ENCODE measurements at regions not wholly inside any gene's neighbourhood (a gene's known extent, or its start where the extent isn't known, plus 50 kb on each side); places are given as distances from the start of the nearest gene placed in this dataset.

DNA sequence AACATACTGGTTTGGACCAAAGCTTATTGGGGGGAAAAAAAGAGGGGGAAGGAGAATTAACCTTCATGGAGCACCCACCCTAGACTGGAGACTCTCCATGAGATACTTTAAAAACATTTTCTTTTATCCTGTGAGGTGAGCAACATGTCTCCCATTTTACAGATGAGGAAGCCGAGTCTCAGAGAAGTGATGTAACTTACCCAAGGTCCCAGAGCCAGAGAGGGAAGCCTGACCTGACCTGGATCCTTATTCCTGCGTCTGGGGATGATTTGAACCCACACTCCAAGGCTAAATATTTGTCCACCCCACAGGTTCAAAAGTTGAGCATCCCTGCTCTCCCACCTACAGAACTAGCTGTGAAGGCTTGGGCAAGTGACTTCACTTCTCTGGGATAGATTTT is 137.9 kb upstream of the JUN start:
- TF ChIP-seq, protein P1, sequence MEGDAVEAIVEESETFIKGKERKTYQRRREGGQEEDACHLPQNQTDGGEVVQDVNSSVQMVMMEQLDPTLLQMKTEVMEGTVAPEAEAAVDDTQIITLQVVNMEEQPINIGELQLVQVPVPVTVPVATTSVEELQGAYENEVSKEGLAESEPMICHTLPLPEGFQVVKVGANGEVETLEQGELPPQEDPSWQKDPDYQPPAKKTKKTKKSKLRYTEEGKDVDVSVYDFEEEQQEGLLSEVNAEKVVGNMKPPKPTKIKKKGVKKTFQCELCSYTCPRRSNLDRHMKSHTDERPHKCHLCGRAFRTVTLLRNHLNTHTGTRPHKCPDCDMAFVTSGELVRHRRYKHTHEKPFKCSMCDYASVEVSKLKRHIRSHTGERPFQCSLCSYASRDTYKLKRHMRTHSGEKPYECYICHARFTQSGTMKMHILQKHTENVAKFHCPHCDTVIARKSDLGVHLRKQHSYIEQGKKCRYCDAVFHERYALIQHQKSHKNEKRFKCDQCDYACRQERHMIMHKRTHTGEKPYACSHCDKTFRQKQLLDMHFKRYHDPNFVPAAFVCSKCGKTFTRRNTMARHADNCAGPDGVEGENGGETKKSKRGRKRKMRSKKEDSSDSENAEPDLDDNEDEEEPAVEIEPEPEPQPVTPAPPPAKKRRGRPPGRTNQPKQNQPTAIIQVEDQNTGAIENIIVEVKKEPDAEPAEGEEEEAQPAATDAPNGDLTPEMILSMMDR (IDR thresholded peaks at IDR 0.05), result no peak
- TF ChIP-seq POLR2A (IDR thresholded peaks at IDR 0.05), result no peak
